BE2C (cell line): ENCODE measurements at regions not wholly inside any gene's neighbourhood (a gene's known extent, or its start where the extent isn't known, plus 50 kb on each side); places are given as distances from the start of the nearest gene placed in this dataset.

Source experiments
- DNase-seq: peaks from one replicate; pipeline ENCODE4 v3.0.0-alpha.2; 2020
- H3K27me3 ChIP-seq: fragments of 250-450 bp; sonication (Bioruptor Pico); 2 replicates; pipeline ENCODE4 v1.5.1; 2020; ENCODE audit warnings: mild to moderate bottlenecking
- H3K36me3 ChIP-seq: fragments of 250-450 bp; sonication (Bioruptor Pico); 2 replicates; pipeline ENCODE4 v1.5.1; 2020; ENCODE audit warnings: mild to moderate bottlenecking
- H3K4me1 ChIP-seq: fragments of 250-450 bp; sonication (Bioruptor Pico); 2 replicates; pipeline ENCODE4 v1.5.1; 2020
- H3K4me3 ChIP-seq: 2 replicates; pipeline ENCODE4 v1.5.1; 2011; ENCODE audit warnings: low read depth, low read length
- H3K9me3 ChIP-seq: fragments of 250-450 bp; sonication (Bioruptor Pico); 2 replicates; pipeline ENCODE4 v1.5.1; 2020
- CTCF ChIP-seq: IDR thresholded peaks from 2 replicates; pipeline ENCODE4 v1.5.1; 2012; ENCODE audit warnings: mild to moderate bottlenecking, low read depth, low read length

GRCh38 chr13:74452881-74453280 lies 318.7 kb upstream of the KLF12 start:
- Histone ChIP-seq H3K4me1 (no peaks in the 10 kb centered on the region), H3K9me3 (no peaks in the 10 kb centered on the region), H3K4me3 (no peak overlapping the region), H3K27me3 (no peaks in the 10 kb centered on the region), H3K36me3 (no peaks in the 10 kb centered on the region)
- DNase-seq: no peak
- no peak for TF ChIP-seq CTCF

DNA sequence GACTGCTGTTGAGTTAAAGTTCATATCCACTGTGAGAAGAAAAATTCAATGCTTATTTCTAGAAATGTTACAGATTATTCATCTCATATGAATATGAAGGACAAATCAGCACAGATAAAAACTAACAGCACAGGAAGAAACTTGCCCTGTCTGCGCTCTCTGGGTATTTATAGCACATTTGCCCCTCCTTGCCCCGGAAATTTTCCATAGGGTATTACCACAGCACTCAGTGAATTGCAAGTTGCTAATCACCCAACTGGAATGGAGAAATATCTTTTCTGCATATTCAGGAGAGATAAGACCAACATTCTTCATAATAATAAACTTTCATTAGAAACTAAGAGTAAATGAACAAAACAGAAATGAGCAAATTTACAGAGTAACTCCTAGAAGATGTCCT lies 318.0 kb upstream of the KLF12 start:
- DNase-seq: no peak
- H3K36me3 ChIP-seq: no peaks in the 10 kb centered on the region
- no peak for TF ChIP-seq CTCF
- no peaks in the 10 kb centered on the region for H3K9me3 ChIP-seq
- H3K4me1 ChIP-seq: no peaks in the 10 kb centered on the region
- H3K27me3 ChIP-seq: no peaks in the 10 kb centered on the region
- no peak overlapping the region for H3K4me3 ChIP-seq

DNA sequence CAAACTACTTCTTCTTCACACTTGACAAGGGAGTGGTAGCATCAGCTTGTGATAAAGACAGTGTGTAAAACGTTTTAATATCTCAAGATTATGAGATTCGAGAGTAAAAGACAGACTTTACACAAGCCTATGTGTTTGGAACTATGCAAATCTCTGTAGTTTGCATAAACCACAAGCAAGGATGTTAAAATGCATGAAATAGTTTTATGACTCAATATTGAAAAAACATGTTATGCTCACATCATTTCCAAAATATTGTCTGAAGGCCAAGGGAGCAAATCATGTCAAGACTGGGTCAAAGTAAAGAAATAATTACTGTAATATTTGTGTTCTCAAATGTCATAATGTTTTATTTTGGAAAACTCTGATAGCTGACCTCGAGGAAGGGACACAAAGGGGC lies 316.8 kb upstream of the KLF12 start:
- Histone ChIP-seq H3K4me1 (no peaks in the 10 kb centered on the region), H3K27me3 (no peaks in the 10 kb centered on the region), H3K9me3 (no peaks in the 10 kb centered on the region), H3K4me3 (no peak overlapping the region), H3K36me3 (no peaks in the 10 kb centered on the region)
- DNase-seq: no peak
- TF ChIP-seq CTCF: no peak

GRCh38 chr13:74450525-74450845 lies 316.3 kb upstream of the KLF12 start:
- Histone ChIP-seq H3K9me3 (no peaks in the 10 kb centered on the region), H3K4me3 (no peak overlapping the region), H3K36me3 (no peaks in the 10 kb centered on the region), H3K4me1 (peaks cover 3% of the 10 kb centered on the region; the same call in 1 of the 2 replicates), H3K27me3 (no peaks in the 10 kb centered on the region)
- TF ChIP-seq CTCF: no peak
- no peak for DNase-seq

DNA sequence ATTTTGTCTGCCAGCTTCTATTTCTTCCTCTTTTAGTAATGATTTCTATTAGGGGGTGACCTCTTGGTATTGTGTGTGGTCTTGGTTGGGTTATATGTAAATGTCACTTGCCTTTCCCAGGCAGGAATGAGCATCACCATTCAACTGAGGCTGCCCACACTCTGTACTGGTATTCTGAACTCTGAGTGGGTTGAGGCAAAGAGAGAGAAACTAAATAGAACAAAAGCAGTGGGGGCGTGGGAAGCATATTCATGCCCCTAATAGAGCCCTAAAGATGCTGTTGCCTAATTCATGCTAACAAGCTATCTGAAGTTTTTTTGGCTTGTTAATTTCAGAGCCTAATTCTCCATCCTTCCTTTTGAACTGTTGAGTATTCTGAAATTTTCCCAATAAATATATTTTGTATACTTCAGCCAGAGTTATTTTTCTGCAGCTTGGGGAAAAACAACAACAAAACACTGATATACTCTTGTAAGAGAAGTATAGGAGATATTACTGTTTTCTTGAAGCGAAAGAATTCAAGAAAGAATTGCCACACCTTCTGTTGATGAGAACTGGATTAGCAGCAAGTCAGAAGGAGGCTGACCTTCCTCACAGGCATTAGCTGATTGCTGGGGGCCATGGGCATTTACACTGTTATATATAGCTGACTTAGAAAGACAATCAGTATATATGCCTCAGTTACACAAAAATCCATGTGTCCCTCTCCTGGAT lies 315.8 kb upstream of the KLF12 start:
- no peak overlapping the region for H3K4me3 ChIP-seq
- DNase-seq: no peak
- peaks cover 6% of the 10 kb centered on the region; the same call in 1 of the 2 replicates for H3K4me1 ChIP-seq
- no peaks in the 10 kb centered on the region for H3K9me3 ChIP-seq
- H3K27me3 ChIP-seq: no peaks in the 10 kb centered on the region
- TF ChIP-seq CTCF: no peak
- H3K36me3 ChIP-seq: no peaks in the 10 kb centered on the region

GRCh38 chr13:74444864-74445479 lies 310.8 kb upstream of the KLF12 start:
- peaks cover 10% of the 10 kb centered on the region; the same call in 1 of the 2 replicates for H3K4me1 ChIP-seq
- H3K9me3 ChIP-seq: no peaks in the 10 kb centered on the region
- peak; percentile 8 for DNase-seq
- H3K36me3 ChIP-seq: no peaks in the 10 kb centered on the region
- no peak overlapping the region for H3K4me3 ChIP-seq
- no peak for TF ChIP-seq CTCF
- H3K27me3 ChIP-seq: no peaks in the 10 kb centered on the region
